Stimulated activated CD8-positive, alpha-beta memory T cell treated with anti-CD3 and anti-CD28 coated beads, Interleukin-2, amount 100 ng/mL, for 1 hour (primary cell): ENCODE measurements at regions not wholly inside any gene's neighbourhood (a gene's known extent, or its start where the extent isn't known, plus 50 kb on each side); places are given as distances from the start of the nearest gene placed in this dataset.

Experiments
- DNase-seq, 2 donors: peaks; one replicate each; pipeline ENCODE4 v3.0.0-alpha.2; 2020; ENCODE audit warnings: low read depth in 2 of 2

DNA sequence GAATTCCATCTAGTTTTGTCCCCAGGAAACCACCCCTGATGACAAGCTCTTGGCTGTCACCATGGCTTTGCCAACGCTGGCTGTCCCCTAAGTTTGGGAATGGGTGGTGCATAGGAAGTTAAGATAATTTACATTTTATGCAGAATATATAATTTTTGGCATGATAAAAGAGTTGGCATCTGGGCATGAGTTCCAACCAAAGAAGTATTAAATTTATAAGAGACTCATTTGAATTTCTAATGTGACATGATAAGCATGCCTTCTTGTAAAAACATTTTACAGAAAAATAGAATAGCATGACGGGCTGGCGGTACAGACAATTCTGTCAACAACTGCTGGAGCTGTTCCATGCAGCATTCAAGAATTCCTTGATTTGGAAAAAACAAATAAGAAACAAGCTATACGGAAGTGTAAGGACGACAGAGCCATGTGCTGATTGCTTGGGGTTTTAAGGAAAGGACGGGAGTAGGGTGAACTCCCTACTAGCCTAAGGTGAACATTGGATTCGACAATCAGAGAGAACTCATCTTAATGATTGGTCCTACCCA, 106.8 kb upstream of the C1orf21 start:
- no peak for DNase-seq

DNA sequence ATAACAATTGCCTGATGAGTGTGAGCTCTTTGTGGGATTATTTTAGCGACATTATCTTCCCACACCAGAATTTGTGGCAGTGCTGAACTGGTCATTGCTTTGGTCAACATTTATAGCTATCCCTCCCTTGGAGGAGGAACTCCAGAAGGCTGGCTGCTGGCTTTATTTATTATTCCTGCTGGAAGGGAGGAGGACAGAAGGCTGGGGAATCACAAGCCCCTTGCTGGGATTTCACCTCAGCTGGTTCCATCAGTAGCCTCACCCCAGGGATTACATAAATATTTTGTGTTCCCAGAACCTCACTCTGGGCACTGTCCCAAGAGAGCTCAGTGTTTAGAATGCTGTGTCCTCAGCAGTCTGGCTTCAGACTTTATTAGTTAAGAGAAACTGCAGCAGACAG, 102.8 kb upstream of the C1orf21 start:
- no peak for DNase-seq

DNA sequence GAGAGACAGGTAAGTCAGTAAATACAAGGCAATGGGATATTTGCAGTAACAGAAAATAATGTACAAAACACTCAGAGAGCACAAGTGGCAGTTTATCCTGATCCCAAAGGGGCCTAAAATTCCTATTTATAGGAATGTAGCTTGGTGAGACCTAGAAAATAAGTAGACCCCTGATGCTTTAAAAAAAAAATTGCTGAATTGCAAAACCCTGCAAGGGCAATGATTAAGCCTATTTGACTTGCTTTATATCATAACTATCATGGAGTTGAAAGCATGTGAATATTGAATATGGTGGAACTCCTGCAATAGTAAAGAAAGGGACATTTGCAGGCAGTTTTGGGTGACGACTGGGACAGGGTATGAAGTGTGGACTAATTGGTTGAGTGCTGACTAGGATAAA, 101.9 kb upstream of the C1orf21 start:
- DNase-seq: no peak

DNA sequence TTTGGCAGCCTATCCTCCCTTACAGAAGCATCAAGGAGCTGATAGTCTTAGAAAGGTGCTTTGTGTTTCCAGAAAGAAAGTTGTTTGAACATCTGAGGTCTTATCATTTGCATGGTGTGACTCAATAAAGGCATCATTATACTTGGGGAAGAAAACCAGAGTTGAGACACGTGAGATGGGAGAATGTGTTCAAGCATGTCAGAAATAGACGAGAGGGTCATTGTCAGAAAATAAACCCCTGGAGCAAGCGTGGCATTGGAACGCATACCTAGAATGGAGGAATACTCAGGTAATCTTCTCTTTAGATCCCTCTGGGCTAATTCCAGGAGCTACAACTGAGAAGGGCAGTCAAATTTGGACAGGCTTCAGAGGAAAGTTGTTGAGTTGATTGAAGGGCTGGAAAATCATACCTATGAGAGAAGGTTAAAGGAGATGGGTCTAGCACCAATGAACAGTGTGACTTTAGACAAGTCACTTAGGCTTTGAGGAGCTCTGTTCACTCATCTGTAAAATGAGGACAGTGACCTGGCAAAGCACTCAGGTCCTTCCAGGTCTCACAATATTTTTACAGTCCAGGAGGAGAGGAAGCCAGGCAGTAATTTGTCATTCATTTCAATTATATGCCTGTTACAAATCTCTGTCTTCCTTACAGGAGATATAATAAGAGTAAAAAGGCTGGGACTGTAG, 101.3 kb upstream of the C1orf21 start:
- DNase-seq: no peak

DNA sequence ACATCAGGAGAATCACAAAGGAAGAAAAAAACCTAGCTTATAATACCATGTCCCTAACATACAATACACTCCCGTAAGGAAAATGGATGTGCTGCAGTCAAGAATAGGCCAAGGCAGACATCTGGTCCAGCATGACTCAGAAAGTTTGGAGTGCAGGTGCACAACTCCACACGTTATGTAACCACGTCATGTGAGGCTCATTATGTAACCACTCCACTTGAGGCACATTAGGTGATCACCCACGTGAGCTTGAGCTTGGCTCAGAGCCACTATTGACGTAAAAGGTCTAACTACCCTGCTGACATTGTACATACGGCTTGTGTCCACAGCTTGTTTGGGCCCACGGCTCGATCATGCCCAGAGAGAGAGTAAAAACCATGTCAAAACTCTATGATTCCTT, 99.8 kb upstream of the C1orf21 start:
- DNase-seq: no peak

DNA sequence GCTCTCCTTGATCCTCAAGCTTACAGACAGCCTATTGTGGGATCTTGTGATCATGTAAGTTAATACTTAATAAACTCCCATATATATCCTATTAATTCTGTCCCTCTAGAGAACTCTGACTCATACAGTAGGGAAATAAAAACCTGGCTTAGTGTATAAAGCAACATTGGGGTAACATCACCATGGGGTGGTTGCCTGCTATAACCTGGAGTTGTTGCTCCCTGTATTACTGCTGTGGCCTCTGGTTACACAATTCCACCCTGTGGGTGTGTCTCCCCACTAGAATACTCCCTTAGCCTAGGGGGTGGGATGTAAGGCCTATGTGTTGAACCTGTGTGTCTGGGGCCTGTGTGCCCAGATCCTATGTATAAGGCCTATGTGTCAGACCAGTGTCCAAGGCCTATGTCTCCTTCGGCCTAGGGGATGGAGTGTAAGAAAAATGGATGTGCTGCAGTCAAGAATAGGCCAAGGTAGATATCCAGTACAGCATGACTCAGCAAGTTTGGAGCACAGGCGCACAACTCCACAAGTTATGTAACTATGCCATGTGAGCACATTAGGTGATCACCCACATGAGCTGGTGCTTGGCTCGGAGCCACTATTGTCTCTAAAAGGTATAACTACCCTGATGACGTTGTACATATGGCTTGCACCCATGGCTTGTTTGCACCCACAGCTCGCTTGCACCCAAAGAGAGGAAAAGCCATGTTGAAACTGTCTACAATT, 96.8 kb upstream of the C1orf21 start:
- no peak for DNase-seq

DNA sequence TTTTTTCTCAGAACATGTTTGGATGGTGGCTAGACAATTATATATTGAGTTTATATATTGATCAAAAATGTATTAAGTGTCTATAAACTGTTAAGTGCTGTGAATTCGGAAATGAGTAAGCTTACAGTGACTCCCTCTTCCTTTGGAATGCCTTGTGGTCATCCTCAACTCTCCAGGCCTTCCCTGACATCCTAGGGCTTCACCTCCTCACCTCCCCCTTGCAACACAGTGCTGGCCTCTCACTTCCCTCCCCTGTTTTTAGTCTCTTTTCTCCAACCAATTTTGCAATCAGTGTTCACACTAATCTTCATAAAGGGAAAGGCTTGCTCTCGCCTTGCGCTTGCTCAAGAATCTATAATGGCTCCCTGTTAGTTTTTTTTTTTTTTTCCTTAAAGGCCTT, 95.1 kb upstream of the C1orf21 start:
- DNase-seq: no peak

DNA sequence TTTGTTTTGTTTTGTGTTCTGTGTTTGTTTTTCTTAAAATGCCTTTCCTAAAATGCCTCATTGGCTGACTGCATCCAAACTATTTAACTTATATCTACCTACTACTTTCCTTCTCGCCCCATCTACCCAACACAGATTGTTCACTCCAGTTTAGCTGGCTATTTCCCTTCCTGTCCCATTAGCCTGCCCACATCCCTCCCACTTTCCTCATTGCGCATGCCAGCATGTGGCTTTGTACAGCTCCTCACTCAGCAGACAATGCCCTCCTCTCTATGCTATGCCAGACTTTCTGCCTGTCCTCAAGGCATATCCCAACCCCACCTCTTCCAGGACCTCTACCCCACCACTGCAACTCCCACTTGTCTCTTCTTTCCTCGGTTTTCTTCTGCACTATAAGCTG, 94.7 kb upstream of the C1orf21 start:
- DNase-seq: no peak

DNA sequence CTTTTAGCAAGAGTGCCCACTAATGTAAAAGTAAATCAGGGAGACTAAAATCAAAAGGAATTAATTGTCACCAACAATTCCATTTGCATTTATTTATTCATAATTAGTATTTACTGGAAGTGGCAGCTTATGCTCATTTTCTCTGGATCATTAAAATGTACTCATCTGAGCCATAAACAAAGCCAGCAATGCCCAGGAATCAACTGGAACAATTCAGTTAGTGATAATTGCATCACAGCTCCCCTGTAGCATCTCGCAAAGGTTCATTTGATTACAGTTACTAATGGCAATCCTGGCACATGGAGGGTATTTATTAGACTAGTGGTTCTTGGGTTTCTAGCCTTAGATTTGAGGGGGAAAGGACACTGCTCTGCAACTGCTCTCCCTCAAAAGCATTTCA, 92.7 kb upstream of the C1orf21 start:
- no peak for DNase-seq

DNA sequence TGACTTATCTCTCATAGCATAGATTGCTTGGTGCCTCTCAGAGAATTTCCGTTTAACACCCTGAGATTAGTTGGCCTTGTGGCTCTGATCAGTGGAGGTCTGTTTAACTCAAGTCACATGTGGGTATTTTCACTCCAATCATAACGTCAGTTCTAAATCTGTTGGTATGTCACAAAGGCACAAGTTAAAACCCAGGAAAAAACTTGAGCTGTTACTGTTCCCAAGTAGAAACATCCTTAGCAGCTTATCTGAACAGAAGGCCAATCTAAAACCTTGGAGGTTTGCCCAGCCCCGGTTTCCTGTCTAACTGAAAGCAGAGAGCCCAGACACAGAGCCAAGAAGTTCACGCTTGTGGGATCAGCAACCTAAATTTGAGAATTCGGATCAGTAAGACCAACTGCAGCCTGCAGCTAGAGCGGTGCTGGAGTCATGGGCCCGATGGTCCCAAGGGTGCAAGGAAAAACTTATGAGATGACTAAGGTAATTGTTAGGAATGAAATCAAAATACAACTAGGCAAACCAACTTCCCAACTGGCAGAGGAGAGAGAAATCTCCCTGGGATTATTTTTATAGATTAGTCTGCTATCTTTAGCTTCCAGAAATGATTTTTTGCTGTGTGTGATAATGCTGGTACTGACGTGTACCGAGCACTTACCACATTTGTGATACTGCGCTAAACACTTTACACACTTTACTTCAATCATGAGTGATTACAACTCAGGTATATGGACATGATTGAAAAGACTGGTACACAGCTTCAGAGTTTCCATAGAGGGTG, 90.2 kb upstream of the C1orf21 start:
- DNase-seq: no peak

DNA sequence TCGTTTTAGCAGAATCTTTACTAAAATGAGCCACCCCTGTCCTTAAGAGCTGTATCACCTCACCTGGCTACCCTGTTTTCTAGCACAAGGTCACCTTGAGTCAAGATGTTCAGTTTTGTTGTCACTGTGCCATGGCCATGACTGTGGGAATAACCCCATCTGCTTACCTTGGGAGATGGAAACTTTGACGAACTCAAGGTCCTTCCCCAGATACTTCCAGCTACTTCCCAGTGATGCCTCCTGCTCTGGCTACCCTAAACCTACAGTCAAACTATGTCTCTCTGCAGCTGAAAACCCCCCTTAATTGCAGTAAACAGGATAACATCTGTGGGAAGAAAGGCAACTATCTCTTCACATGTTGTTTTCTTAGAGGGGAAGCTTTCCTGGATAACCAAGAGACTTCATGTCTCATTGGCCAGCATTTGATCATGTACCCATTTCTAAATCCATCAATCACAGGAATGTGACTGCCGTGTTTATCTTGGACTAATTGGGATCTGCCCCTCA, 89.5 kb upstream of the C1orf21 start:
- DNase-seq: no peak

DNA sequence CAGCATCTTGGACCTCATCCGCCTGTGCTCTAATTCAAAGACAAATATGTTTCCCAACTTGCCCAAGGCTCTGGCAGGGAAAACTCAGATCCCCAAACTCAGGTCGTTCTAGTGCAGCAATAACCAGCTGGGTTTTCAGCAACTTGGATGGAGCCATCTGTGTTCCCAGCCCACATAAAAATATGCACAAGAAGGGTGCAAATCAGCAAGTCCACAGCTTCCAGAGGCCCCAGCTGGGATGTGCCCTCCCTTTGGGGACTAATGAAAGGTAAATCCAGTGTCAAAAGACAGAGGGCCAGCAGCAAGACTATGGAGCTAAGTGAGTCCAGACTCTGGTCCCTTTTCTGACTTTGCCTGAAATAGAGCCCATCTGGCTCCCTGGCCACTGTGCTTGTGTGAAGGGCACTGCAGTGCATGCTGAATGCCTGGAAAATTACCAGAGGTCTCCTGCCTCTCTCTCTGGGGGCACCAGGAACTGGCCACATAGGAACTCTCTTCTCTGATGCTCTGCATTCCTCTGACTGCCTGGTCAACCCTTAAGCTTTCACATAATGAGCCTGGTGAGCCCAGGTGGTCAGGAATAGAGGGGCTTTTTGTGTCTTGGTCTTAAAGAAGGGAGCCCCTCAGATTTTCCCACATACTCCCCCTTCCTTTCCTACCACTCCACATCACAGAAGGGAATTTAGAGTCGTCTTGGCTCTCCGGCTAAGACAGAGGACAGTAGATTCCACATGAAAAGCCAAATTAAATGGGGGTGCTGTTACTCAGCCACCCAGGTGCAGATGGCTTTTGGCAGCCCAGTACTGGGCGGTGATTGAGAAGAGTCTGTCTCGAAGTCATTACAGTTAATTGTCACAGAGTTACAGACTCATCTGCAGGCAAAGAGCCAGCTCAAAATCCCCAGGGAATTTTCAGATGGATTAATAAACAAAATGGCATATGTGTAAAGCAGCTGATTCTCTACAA, 88.1 kb upstream of the C1orf21 start:
- no peak for DNase-seq

DNA sequence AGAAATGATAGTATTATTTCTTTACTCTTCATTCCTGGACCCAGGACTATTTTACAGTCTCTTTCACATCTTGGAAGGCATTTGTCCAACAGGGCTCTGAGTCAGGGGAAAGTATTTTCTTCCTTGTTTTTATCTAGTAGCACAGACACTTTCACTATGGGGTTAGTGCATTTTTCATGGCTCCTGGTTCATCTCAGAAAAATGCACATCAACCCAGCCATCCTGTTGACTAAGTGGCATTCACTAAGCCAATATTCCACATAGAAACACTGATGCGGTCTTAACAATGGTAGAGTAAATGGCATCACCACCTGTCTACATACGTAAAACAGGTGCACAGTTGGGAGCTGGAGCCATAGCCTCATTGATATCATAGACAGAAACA, 87.4 kb upstream of the C1orf21 start:
- DNase-seq: no peak

DNA sequence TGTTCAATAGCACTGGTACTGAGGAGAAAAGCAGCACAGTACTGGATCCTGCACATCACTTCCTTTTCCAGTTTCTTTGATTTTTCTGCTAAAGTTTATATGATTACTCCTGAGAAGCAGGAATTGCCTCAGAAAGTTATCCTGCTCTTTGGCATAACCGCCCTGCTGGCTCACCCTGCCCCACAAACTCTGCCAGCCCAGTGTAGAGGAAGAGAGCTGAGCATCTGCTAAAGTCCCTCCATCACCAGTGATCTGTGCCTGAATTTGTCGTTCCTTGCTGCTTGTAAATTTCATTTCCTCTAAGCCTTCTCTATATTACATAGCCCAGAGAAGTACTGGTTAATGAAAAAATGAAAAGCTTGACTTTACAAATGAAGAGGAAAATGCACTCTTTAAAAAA, 87.0 kb upstream of the C1orf21 start:
- DNase-seq: no peak

DNA sequence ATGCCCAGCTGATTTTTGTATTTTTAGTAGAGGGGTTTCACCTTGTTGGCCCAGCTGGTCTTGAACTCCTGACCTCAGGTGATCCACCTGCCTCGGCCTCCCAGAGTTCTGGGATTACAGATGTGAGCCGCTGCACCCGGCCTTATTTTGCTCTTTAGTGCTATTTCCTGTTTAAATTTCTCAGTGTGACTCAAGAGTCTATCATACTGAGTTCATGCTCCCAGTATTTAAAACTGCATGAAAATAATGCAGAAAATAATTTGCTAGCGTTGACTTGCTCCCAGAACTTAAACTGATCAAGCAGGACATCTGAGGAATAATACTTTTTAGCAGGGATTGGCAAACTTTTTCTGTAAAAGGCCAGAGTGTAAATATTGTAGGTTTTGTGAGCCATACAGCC, 86.4 kb upstream of the C1orf21 start:
- DNase-seq: no peak

DNA sequence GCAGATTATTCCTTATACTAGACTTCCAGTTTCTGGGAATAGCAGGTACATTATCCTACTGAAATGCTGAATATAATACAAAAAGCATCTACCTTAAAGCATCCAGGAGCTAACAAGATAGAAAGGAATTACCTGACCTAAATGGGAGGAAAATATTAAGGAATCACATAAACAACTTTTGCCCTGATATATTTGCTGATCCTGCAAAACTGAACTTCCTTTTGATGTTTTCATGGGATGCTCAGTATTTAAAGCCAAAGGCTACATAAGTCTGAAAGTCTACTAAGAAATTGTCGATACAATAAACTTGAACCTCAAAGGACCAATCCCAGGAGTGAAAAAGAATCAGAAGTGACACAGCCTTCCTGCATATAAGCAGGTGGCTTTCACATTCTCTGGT, 85.6 kb upstream of the C1orf21 start:
- DNase-seq: no peak

DNA sequence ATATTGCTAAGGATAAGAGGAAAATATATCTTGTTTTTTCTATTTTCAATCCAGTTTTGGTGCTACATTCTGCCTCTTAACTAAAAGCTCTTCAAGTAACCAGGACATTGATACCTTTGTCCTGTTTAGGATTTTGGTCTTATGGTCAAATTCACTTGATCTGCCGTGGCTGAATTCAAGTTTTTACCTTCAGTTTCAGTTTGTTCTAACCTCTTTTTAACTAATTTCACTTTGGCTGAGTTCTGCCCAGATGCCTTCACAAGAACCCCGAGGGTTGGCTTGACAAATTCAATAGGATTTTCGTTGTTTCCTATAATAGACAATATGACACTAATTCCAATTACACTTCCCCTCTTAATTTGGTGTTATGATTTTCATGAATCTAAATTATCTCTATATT, 84.5 kb upstream of the C1orf21 start:
- DNase-seq: no peak

DNA sequence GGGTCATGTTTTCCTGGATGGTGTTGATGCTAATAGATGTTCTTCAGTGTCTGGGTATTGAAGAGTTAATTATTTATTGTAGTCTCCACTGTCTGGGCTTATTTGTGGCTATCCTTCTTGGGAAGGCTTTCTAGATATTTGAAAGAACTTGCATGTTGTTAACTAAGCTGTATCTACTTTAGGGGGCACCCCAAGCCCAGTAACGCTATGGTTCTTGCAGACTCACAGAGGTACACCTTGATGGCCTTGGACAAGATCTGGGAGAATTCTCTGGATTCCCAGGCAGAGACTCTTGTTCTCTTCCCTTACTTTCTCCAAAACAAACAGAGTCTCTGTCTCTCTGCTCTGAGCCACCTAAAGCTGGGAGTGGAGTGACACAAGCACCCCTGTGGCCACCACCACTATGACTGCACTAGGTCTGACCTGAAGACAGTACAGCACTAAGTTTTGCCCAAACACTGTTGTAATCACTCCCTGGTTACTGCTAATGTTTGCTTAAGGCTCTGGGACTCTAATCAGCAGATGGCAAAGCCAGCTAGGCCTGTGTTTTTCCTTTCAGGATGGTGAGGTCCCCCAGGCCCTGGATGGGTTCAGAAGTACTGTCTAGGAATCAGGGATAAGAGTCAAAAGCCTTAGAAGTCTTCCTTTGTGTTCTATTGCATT, 76.5 kb upstream of the C1orf21 start:
- no peak for DNase-seq

DNA sequence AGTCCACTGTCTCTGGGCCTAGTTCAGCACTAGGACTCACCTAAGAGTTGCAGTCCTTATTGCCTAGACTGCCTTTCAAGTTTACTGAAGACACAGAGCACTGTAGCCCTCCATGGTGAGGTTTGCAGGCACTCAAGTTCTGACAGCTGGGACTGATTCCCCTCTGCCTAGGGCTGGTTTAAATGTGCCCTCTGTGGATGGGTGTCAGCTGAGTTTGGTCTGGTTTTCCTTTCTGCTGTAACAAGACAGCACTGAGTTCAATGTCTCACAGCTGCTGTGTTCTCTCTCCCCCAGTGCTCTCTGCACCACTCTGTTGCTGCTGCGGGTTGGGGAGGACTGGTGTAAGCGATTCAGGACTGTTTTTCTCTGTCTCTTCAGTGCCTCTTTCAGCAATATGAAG, 75.2 kb upstream of the C1orf21 start:
- DNase-seq: no peak

DNA sequence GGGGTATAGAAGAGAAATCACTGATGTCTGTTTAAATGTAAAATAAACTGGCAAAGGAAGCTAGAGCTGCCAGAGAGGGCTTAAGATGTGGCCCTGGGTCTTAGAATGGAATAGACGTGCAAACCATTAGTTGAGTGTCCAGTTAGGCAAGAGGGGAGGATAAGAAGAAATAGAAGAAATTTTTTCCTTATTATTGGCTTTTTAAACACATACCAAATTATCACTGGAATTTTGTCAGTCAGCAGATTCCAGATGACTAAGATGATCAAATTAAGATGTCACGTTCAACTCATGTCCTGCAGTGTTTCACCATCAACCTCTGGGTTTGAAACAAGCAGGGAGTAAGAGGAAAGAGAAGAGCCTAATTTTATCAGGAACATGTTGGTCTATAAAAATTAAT, 71.6 kb upstream of the C1orf21 start:
- no peak for DNase-seq

DNA sequence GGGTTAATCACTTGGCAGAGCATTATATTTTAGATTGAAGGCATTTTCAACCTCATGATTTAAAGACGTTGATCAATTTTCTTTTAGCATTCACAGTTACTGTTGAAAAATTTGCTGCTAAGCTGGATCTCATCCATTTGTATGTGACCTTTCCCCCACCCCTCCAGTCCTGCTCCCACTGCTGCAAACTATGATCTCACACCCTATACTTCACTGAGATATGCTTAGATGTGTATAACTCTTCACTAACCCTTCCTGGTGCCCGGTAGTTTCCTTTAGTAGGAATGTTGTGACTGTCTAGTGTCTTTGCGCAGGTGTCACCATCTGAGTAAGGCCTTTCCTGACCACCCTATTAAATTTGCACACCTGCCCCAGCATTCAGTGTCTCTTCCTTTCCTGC, 67.0 kb upstream of the C1orf21 start:
- DNase-seq: no peak
